Breast epithelium (tissue), 4 donors: ENCODE measurements at regions not wholly inside any gene's neighbourhood (a gene's known extent, or its start where the extent isn't known, plus 50 kb on each side); places are given as distances from the start of the nearest gene placed in this dataset.
"Not testable (repeated sequence)": the region's sequence is repeated elsewhere in the genome, so short reads cannot be mapped to it uniquely, and the experiment has no call there.

Experiments used
- DNase-seq, 2 donors: peaks; one replicate each; pipeline ENCODE4 v3.0.0-alpha.2; 2019; ENCODE audit warnings: low spot score in 2 of 2
- H3K27ac ChIP-seq, 2 donors: fragments of 200-600 bp; sonication (generic) in 1 of 2; one replicate each; pipeline ENCODE4 v1.5.1; 2016 to 2019; ENCODE audit warnings: mild to moderate bottlenecking in 1 of 2
- H3K27me3 ChIP-seq, 2 donors: fragments of 200-600 bp; sonication (generic) in 1 of 2; one replicate each; pipeline versions ENCODE4 v1.5.1 to v1.6.0; 2017 to 2019; ENCODE audit warnings: control low read depth in 1 of 2, mild to moderate bottlenecking in 1 of 2
- H3K36me3 ChIP-seq: fragments of 200-600 bp; one replicate; pipeline ENCODE4 v1.5.1; 2019
- H3K4me1 ChIP-seq, 2 donors: fragments of 200-600 bp; sonication (generic); one replicate each; pipeline ENCODE4 v1.5.1; 2016 to 2019; ENCODE audit warnings: control low read depth in 1 of 2
- H3K4me3 ChIP-seq, 3 donors: fragments of 200-600 bp; sonication (generic); 1 replicate in 2 of 3; 2 replicates in 1 of 3; pipeline ENCODE4 v1.5.1; 2016 to 2019; ENCODE audit warnings: mild to moderate bottlenecking in 3 of 3, moderate library complexity in 2 of 3
- H3K9me3 ChIP-seq, 2 donors: fragments of 200-600 bp; sonication (generic) in 1 of 2; one replicate each; pipeline ENCODE4 v1.5.1; 2016 to 2019; ENCODE audit warnings: control low read depth in 1 of 2
- POLR2A ChIP-seq: fragments of 450-650 bp; IDR thresholded peaks from one replicate; pipeline ENCODE4 v1.6.1; 2016; ENCODE audit warnings: antibody characterized with exemption, mild to moderate bottlenecking, moderate library complexity
- POLR2AphosphoS5 ChIP-seq, 3 donors: sonication (generic); formaldehyde crosslinking; IDR thresholded peaks; one replicate each; pipeline ENCODE4 v1.6.1; 2017; ENCODE audit warnings: antibody characterized with exemption in 3 of 3
- intact Hi-C: fragments of 100-400 bp; cut with DNase I; formaldehyde crosslinking; loops from one replicate; pipeline ENCODE4 v1.15.1; 2023; ENCODE audit warnings: low total_unique reads
- TF ChIP-seq, protein P1 (sequence below), 3 donors: fragments of 450-650 bp; IDR thresholded peaks; one replicate each; pipeline ENCODE4 v1.5.1; 2016 to 2017; ENCODE audit warnings: antibody characterized with exemption in 3 of 3, mild to moderate bottlenecking in 3 of 3, moderate library complexity in 3 of 3

DNA sequence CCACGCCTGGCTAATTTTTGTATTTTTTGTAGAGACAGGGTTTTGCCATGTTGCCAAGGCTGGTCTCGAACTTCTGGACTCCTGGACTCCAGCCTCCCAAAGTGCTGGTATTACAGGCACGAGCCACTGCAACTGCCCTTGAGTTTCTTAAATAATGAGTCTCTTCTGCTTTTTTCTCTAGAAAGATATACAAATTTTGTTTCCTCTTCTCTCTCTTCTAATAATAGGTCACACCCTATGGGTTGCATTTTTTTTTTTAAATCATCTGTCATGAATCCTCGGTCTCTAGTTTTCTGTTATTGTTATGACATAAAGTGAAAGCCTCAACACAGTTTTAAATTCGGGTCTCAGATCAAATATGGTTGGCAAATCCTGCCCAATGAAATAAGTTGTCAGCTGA, 111.2 kb downstream of the IL12A start:
- intact Hi-C loops = no loop called here
- Histone ChIP-seq H3K27ac (no peak overlapping the region), H3K4me3 (no peak overlapping the region), H3K36me3 (no peaks in the 10 kb centered on the region), H3K9me3 (no peaks in the 10 kb centered on the region), H3K27me3 (no peaks in the 10 kb centered on the region), H3K4me1 (no peaks in the 10 kb centered on the region)
- TF ChIP-seq, protein P1, sequence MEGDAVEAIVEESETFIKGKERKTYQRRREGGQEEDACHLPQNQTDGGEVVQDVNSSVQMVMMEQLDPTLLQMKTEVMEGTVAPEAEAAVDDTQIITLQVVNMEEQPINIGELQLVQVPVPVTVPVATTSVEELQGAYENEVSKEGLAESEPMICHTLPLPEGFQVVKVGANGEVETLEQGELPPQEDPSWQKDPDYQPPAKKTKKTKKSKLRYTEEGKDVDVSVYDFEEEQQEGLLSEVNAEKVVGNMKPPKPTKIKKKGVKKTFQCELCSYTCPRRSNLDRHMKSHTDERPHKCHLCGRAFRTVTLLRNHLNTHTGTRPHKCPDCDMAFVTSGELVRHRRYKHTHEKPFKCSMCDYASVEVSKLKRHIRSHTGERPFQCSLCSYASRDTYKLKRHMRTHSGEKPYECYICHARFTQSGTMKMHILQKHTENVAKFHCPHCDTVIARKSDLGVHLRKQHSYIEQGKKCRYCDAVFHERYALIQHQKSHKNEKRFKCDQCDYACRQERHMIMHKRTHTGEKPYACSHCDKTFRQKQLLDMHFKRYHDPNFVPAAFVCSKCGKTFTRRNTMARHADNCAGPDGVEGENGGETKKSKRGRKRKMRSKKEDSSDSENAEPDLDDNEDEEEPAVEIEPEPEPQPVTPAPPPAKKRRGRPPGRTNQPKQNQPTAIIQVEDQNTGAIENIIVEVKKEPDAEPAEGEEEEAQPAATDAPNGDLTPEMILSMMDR (IDR thresholded peaks at IDR 0.05) = no peak
- no peak for DNase-seq

DNA sequence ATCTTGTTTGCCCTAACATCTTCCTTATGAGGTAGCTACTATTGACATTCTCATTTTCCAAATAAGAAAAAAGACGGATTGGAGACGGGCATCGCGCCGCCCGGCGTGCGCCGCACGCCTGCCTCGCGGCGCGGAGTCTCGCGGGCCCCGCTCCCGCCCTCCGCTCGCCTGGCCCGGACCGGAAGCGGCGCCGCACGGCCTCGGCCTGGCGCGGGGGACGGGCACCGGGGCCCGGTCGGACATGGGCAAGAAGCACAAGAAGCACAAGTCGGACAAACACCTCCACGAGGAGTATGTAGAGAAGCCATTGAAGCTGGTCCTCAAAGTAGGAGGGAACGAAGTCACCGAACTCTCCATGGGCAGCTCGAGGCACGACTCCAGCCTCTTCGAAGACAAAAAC, 112.0 kb downstream of the IL12A start:
- no peaks in the 10 kb centered on the region for H3K27me3 ChIP-seq
- no peak for DNase-seq
- TF ChIP-seq, protein P1 (IDR thresholded peaks at IDR 0.05) = no peak
- TF ChIP-seq POLR2AphosphoS5 (IDR thresholded peaks at IDR 0.05) (no peak), POLR2A (no peak)
- H3K9me3 ChIP-seq = no peaks in the 10 kb centered on the region
- no peaks in the 10 kb centered on the region for H3K36me3 ChIP-seq
- intact Hi-C loops = no loop called here
- no peak overlapping the region for H3K4me3 ChIP-seq
- no peaks in the 10 kb centered on the region for H3K4me1 ChIP-seq
- H3K27ac ChIP-seq = no peak overlapping the region

DNA sequence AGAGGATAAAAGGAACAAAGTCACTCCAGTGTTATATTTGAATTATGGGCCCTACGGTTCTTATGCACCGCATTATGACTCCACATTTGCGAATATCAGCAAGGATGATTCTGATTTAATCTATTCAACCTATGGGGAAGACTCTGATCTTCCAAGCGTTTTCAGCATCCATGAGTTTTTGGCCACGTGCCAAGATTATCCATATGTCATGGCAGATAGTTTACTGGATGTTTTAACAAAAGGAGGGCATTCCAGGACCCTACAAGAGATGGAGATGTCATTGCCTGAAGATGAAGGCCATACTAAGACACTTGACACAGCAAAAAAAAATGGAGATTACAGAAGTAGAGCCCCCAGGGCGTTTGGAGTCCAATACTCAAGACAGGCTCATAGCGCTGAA, 113.4 kb downstream of the IL12A start:
- H3K27ac ChIP-seq, DNase-seq, H3K27me3 ChIP-seq, H3K36me3 ChIP-seq, H3K9me3 ChIP-seq, H3K4me3 ChIP-seq, intact Hi-C loops, H3K4me1 ChIP-seq: not testable (repeated sequence)

DNA sequence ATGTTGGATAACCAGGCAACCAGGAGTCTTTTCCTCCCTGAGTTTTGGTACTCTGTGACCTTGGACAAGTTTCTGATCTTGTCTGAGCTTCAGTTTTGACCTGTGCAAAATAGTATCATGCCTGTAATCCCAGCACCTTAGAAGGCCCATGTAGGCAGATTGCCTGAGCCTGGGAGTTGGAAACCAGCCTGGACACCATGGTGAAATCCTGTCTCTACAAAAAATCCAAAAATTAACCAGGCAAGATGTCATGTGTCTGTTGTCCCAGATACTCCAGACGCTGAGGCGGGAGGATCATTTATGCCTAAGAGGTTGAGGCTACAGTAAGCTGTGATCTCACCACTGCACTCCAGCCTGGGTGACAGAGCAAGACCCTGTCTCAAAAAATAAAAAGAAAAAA, 114.8 kb downstream of the IL12A start:
- no peak for TF ChIP-seq POLR2A
- no peak for TF ChIP-seq POLR2AphosphoS5 (IDR thresholded peaks at IDR 0.05)
- TF ChIP-seq, protein P1 (IDR thresholded peaks at IDR 0.05) = no peak
- intact Hi-C loops = no loop called here
- DNase-seq = no peak
- Histone ChIP-seq H3K4me3 (no peak overlapping the region), H3K9me3 (no peaks in the 10 kb centered on the region), H3K27ac (no peak overlapping the region), H3K4me1 (no peaks in the 10 kb centered on the region), H3K27me3 (no peaks in the 10 kb centered on the region), H3K36me3 (no peaks in the 10 kb centered on the region)

DNA sequence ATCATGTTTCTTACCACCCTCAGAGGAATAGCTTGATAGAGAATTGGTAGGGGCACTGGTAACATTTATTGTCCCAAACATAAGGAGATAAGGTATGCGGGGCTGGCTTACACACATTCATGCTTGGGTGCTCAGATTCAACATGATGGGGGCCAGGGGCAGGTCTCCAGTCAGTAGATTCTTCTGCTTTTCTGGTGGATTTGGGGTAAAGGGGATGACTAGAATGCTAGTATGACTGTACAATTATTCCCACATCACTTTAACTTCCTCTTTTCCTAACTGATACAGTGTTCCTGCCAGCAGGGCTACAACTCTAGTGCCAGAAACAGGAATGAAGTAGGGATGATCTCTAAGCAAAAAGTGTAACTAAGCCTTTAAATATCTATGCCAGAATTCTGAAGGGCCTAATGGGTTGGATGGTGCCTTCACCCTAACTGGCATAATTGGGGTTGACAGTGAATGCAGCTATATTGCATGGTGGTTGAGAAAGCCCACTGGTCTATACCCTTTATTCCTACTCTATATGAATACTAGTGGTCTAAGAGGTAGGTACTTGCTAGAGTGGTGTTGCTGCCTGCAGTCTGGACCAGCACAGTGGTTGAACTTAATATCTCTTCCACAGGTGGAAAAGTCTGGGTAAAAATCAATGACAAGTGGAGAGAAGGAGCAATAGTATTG, 117.4 kb downstream of the IL12A start:
- no peak overlapping the region for H3K27ac ChIP-seq
- H3K27me3 ChIP-seq = no peaks in the 10 kb centered on the region
- no peak overlapping the region for H3K4me3 ChIP-seq
- no peaks in the 10 kb centered on the region for H3K36me3 ChIP-seq
- intact Hi-C loops = no loop called here
- no peak for DNase-seq
- no peaks in the 10 kb centered on the region for H3K4me1 ChIP-seq
- H3K9me3 ChIP-seq = no peaks in the 10 kb centered on the region
- TF ChIP-seq POLR2A = no peak
- TF ChIP-seq, protein P1 (IDR thresholded peaks at IDR 0.05) = no peak
- no peak for TF ChIP-seq POLR2AphosphoS5 (IDR thresholded peaks at IDR 0.05)
